HCT116 (cell line): ENCODE measurements at regions not wholly inside any gene's neighbourhood (a gene's known extent, or its start where the extent isn't known, plus 50 kb on each side); places are given as distances from the start of the nearest gene placed in this dataset.
"Not testable (repeated sequence)": the region's sequence is repeated elsewhere in the genome, so short reads cannot be mapped to it uniquely, and the experiment has no call there.

Experiments
- CEBPB ChIP-seq: IDR thresholded peaks from 2 replicates; pipeline ENCODE4 v1.6.1; 2012; ENCODE audit warnings: low read depth
- EZH2 ChIP-seq: fragments of 200-600 bp; sonication (generic); IDR thresholded peaks from 2 replicates; pipeline ENCODE4 v1.6.1; 2017; ENCODE audit warnings: antibody characterized with exemption, mixed run types
- JUND ChIP-seq: IDR thresholded peaks from 2 replicates; pipeline ENCODE4 v1.6.1; 2012
- POLR2A ChIP-seq: IDR thresholded peaks from 2 replicates; pipeline ENCODE4 v1.7.0; 2011; ENCODE audit warnings: borderline replicate concordance; ENCODE audit not compliant: insufficient read depth, insufficient read length; ENCODE audit errors: extremely low read depth
- POLR2AphosphoS5 ChIP-seq: IDR thresholded peaks from 2 replicates; pipeline ENCODE4 v1.6.1; 2011; ENCODE audit warnings: mild to moderate bottlenecking, low read depth, low read length, moderate library complexity
- RAD21 ChIP-seq: IDR thresholded peaks from 2 replicates; pipeline ENCODE4 v1.6.1; 2012; ENCODE audit warnings: low read depth, mild to moderate bottlenecking
- SP1 ChIP-seq: IDR thresholded peaks from 2 replicates; pipeline ENCODE4 v1.6.1; 2012; ENCODE audit warnings: low read depth
- SRF ChIP-seq: IDR thresholded peaks from 2 replicates; pipeline ENCODE4 v1.6.1; 2012; ENCODE audit warnings: low read depth
- YY1 ChIP-seq: IDR thresholded peaks from 2 replicates; pipeline ENCODE4 v1.6.1; 2011; ENCODE audit warnings: low read length, low read depth, moderate library complexity, mild to moderate bottlenecking; ENCODE audit not compliant: insufficient replicate concordance; ENCODE audit errors: extremely low read depth
- ZFX ChIP-seq: fragments of 450-650 bp; IDR thresholded peaks from 2 replicates; pipeline ENCODE4 v1.6.1; 2017
- TF ChIP-seq, protein P1 (sequence below), 3 experiments: fragments of 200-600 bp in 1 of 3; sonication (generic) in 1 of 3; IDR thresholded peaks in 2 of 3; conservative IDR thresholded peaks in 1 of 3; 2 replicates each; pipeline ENCODE4 v1.5.1; 2012 to 2017; ENCODE audit warnings: low read depth in 2 of 3, low read length in 2 of 3, antibody characterized with exemption in 1 of 3, borderline replicate concordance in 1 of 3, control low read depth in 1 of 3, mild to moderate bottlenecking in 1 of 3, mixed read lengths in 1 of 3, mixed run types in 1 of 3, moderate library complexity in 1 of 3; ENCODE audit not compliant: insufficient read depth in 1 of 3
- TF ChIP-seq, protein P2 (sequence below): IDR thresholded peaks from 2 replicates; pipeline ENCODE4 v1.6.1; 2012
- TF ChIP-seq, protein P3 (sequence below): IDR thresholded peaks from 2 replicates; pipeline ENCODE4 v1.6.1; 2012; ENCODE audit warnings: low read depth
- TF ChIP-seq, protein P4 (sequence below): IDR thresholded peaks from 2 replicates; pipeline ENCODE4 v1.6.1; 2011; ENCODE audit warnings: mild to moderate bottlenecking, low read length, moderate library complexity; ENCODE audit not compliant: insufficient replicate concordance; ENCODE audit errors: extremely low read depth

DNA sequence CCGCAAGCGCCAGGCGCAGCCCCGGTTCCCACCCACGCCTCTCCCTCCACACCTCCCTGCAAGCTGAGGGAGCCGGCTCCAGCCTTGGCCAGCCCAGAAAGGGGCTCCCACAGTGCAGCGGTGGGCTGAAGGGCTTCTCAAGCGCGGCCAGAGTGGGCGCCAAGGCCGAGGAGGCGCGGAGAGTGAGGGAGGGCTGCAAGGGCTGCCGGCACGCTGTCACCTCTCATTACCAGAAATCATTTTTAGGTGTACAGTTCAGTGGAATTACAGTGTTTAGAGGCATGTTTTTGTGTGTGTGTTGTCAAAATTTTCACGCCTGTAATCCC, 94.8 kb upstream of the KDM7A start:
- TF ChIP-seq POLR2AphosphoS5, POLR2A, SRF, CEBPB, RAD21, EZH2, SP1, JUND, YY1, ZFX: not testable (repeated sequence)
- TF ChIP-seq, protein P1, sequence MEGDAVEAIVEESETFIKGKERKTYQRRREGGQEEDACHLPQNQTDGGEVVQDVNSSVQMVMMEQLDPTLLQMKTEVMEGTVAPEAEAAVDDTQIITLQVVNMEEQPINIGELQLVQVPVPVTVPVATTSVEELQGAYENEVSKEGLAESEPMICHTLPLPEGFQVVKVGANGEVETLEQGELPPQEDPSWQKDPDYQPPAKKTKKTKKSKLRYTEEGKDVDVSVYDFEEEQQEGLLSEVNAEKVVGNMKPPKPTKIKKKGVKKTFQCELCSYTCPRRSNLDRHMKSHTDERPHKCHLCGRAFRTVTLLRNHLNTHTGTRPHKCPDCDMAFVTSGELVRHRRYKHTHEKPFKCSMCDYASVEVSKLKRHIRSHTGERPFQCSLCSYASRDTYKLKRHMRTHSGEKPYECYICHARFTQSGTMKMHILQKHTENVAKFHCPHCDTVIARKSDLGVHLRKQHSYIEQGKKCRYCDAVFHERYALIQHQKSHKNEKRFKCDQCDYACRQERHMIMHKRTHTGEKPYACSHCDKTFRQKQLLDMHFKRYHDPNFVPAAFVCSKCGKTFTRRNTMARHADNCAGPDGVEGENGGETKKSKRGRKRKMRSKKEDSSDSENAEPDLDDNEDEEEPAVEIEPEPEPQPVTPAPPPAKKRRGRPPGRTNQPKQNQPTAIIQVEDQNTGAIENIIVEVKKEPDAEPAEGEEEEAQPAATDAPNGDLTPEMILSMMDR (IDR thresholded peaks at IDR 0.05 in 2 of 3, conservative IDR thresholded peaks at IDR 0.05 in 1 of 3; ENCODE audit: borderline replicate concordance in 1 of 3, insufficient read depth in 1 of 3, low read depth in 2 of 3, low read length in 2 of 3) = not testable (repeated sequence)
- TF ChIP-seq, protein P2, sequence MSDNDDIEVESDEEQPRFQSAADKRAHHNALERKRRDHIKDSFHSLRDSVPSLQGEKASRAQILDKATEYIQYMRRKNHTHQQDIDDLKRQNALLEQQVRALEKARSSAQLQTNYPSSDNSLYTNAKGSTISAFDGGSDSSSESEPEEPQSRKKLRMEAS = not testable (repeated sequence)
- TF ChIP-seq, protein P3, sequence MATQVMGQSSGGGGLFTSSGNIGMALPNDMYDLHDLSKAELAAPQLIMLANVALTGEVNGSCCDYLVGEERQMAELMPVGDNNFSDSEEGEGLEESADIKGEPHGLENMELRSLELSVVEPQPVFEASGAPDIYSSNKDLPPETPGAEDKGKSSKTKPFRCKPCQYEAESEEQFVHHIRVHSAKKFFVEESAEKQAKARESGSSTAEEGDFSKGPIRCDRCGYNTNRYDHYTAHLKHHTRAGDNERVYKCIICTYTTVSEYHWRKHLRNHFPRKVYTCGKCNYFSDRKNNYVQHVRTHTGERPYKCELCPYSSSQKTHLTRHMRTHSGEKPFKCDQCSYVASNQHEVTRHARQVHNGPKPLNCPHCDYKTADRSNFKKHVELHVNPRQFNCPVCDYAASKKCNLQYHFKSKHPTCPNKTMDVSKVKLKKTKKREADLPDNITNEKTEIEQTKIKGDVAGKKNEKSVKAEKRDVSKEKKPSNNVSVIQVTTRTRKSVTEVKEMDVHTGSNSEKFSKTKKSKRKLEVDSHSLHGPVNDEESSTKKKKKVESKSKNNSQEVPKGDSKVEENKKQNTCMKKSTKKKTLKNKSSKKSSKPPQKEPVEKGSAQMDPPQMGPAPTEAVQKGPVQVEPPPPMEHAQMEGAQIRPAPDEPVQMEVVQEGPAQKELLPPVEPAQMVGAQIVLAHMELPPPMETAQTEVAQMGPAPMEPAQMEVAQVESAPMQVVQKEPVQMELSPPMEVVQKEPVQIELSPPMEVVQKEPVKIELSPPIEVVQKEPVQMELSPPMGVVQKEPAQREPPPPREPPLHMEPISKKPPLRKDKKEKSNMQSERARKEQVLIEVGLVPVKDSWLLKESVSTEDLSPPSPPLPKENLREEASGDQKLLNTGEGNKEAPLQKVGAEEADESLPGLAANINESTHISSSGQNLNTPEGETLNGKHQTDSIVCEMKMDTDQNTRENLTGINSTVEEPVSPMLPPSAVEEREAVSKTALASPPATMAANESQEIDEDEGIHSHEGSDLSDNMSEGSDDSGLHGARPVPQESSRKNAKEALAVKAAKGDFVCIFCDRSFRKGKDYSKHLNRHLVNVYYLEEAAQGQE = not testable (repeated sequence)
- TF ChIP-seq, protein P4, sequence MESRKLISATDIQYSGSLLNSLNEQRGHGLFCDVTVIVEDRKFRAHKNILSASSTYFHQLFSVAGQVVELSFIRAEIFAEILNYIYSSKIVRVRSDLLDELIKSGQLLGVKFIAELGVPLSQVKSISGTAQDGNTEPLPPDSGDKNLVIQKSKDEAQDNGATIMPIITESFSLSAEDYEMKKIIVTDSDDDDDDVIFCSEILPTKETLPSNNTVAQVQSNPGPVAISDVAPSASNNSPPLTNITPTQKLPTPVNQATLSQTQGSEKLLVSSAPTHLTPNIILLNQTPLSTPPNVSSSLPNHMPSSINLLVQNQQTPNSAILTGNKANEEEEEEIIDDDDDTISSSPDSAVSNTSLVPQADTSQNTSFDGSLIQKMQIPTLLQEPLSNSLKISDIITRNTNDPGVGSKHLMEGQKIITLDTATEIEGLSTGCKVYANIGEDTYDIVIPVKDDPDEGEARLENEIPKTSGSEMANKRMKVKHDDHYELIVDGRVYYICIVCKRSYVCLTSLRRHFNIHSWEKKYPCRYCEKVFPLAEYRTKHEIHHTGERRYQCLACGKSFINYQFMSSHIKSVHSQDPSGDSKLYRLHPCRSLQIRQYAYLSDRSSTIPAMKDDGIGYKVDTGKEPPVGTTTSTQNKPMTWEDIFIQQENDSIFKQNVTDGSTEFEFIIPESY = not testable (repeated sequence)
